ENCODE measurements at regions not wholly inside any gene's neighbourhood (a gene's known extent, or its start where the extent isn't known, plus 50 kb on each side); places are given as distances from the start of the nearest gene placed in this dataset.
A peak's percentile ranks its signal among the peaks of the same experiment; 100 is the strongest.

DNA sequence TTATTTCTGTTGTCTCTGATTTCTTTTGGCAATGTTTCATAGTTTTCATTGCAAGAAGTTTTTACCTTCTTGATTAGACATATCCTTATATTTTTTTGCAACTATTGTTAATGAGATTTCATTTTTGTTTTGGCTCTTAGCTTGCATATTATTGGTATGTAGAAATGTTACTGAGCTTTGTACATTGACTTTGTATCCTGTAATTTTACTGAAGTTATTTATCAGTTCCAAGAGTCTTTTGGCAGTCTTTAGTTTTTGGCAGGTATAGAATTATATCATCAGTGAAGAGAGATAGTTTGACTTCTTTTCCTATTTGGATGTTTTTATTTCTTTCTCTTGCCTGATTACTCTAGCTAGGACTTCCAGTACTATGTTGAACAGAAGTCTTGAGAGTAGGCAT, 375.7 kb downstream of the TDRD3 start:
- DNase-seq, result no peak

DNA sequence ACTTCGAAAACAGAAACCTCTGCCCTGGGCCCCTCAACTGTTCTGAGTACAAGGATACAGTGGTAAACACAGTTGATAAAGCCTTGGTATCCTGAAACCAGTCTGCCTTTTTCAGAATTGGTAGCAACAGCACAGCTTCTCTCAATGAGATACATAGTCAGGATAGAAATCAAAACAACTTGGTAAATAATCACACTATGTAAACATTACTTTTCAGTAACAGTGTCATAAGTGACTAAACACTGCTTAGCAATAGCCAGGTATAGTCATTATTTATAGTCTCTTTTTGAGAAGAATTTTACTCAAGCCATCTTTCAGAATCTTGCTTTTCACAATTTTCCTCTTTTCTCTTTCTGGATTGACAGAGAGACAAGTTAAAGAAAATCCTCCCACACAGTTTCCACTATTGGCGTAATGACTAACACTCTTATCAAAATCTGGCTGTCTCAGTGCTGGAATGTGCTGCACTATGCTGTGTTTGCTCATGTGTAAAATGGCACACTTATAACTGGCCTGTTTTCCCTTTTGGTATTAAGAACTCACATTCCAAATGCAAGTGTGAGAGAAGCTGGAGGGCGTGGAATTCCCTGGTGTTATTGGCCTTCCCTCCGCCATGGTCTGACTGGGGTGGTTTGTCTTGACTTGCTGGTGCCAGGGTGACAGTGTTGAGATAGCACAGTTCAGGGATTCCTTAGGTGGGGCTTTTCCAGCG, 368.8 kb downstream of the TDRD3 start:
- peak; percentile 33 for DNase-seq

DNA sequence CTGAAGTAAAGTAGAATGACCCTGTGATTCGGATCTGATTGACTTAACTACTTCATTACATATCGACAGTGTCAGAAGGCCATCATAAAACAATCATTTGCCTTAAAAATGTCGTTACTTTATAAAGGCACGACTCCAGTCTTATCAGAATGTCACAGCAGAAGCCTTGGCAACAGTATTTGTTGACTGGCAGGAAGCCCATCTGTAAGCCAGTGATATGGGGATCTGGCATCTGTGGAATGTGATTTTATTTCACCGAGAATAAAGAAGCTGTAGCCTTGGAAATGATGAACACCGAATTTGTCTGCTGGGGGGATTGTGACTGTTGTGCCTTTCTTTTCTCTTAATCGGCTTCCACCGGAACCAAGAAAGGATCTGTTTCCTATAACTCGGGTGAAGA, 362.5 kb downstream of the TDRD3 start:
- DNase-seq, result no peak

GRCh38 chr13:60758637-60759036, 361.6 kb downstream of the TDRD3 start:
- no peak for DNase-seq

DNA sequence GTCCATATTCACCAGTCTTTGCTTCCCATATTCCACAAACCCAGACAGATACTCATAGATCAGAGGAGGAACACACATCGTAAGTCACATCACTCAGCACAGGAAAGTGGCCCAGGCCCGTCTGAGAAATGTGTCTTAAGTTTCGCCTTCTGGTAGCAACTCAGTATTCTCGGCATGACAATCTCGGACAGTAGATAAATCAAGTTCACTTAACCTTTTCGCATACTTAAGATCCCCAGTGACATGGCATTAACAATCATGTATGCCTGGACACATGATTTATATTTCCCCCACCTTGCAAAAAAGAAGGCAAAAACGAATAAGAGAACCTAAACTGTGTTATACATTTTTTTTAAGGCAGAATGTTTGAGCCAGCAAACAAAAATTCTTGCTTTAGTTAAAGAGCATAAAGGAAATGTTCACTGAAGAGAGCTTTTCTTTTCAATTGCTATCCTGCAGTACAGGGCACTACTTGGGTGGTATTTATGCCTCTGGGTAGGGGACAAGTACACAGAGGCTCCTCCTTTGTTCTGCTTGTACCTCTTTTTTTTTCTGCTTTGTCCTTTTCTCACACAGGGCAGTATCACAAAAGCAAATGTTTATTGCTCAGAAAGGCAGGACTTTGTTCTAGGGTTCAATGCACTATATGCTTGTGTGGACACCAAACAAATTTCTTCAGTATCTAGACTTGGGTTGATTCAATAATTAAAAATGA, 360.6 kb downstream of the TDRD3 start:
- no peak for DNase-seq

GRCh38 chr13:60756306-60756705, 359.3 kb downstream of the TDRD3 start:
- DNase-seq, result no peak

DNA sequence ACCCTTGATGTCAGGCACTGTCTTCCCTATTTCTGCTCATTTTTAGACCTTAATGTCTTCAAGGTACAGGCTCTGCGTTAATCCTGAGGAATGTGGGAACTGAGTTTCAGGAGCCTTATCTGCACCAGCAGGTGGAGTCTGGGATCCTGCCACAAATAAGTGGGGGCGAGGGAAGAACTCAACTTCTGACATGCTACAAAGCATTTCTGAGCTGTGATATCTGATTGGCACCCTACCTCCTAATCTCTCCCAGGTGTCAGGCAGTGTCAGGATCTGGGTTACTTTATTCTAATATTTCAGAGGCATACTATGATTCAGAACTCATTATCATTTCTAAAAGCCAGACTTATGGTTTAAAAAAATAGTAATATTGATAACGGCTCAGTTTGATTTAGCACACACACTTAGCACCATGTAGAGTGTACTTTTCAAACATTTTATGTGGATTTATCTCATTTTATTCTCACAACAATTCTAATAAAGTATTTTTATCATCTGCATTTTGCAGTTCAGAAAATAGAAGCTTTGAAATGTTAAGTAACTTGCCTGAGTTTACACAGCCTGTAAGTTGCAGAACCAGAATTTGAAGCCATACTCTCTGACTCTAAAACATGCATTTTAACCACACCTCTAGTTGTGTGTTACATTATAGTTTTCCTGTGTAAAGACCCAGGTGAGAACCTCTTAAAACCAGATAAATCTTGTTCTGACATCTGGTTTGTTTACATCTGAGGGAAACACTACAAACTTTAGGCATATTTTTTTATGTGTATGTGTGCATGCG, 358.6 kb downstream of the TDRD3 start:
- no peak for DNase-seq

GRCh38 chr13:60754211-60755090, 357.4 kb downstream of the TDRD3 start:
- DNase-seq, result no peak

DNA sequence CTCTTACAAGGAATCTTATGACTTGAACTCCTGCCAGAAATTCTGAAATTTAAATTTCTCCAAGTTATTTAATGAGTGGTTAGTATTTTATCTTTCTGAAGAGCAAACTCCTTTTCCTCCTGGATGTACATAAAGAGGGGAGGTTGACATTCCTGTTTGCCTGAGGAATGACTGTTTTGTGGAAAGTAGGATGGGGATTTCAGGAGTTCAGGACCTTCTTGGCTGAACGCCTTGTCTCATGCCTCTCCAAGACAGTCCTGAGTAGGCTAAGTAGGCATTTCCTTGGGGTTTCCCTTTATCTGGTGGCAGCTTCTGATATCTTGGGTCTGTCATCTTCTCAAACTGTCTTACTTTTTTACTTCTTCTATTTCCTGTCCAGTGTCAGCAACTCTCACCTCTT, 356.6 kb downstream of the TDRD3 start:
- no peak for DNase-seq

DNA sequence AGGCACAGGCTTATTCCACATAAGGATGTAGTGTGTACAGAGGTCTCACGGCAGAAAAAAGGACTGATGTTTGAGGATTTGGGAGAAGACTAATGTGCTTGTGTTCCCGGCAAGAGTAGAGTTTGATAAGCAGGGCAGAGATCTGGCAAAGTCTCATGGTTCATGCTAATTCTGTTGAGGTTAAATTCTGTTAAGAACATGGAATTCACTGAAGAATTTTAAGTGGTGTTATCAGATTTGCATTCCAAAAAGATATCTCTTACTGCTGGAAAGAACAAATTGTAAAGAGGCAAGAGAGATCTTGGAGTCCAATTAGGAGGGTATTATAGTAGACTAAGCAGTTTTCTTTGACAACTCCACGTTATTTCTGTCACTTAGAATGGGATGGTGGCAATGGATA, 348.3 kb downstream of the TDRD3 start:
- no peak for DNase-seq

DNA sequence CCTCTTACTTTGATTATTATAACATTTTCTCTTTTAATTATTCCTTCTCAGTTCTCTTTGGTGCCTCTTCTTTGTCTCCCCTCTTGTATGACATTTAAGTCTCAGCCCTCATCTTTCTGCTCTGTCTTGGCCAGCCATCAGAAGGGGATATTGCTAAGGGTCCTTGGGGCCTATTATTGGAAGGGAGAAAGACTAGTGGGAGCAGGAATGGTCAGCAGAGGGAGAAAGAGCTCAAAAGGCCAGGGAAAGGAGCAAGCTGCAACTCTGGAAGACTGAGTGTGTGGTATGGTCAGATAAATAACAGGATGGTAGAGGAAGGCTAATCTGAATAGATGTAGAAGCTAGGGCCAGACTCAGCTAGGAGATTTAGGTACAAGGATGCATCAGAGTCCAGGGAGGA, 336.9 kb downstream of the TDRD3 start:
- no peak for DNase-seq

- DNase-seq, result no peak
Measured at GRCh38 chr13:60727140-60727539, 330.1 kb downstream of the TDRD3 start.

GRCh38 chr13:60721063-60721462, 324.0 kb downstream of the TDRD3 start:
- no peak for DNase-seq

DNA sequence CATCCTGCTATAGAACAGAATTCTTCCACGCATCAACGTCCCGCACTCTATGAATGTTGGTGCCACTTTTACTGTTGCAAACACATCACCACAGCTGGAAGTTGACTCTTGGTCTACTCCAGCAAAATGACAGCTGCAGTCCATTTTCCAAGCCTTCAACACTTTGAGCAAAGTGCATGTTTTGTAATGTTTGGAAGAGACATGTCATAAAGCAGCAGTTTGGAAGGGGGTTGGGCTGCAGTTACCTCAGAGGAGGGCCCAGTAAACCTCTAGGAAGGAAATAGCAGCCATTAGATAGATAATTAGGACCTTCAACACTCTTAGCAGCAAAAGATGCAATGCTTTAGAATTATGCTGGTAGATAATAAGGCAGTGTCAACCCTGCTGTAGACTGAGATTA, 323.6 kb downstream of the TDRD3 start:
- no peak for DNase-seq

DNA sequence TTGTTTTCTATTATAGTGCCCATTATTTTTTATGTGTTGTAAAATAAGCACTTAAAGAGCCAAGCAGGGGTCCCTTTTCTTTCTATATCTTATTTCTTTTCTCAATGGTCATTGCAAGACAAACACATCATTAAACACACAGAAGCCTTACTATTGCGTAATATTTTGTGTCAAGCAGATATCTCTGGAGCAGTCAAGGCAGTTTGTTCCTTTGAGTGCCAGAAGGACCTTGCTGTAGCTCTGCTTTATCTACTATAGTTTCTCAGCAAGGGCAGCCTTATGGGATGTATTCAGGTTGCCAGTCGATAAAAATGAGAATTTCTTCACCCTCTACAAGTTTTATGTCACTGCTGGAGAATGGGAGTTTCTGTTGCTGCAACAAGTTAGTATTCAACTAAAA, 319.3 kb downstream of the TDRD3 start:
- DNase-seq, result no peak

- DNase-seq, result no peak
Measured at GRCh38 chr13:60707878-60708277, 310.9 kb downstream of the TDRD3 start.

- DNase-seq, result no peak
Measured at GRCh38 chr13:60701895-60702294, 304.9 kb downstream of the TDRD3 start.

GRCh38 chr13:60700994-60701393, 304.0 kb downstream of the TDRD3 start:
- no peak for DNase-seq

GRCh38 chr13:60699636-60700035, 302.6 kb downstream of the TDRD3 start:
- no peak for DNase-seq

GRCh38 chr13:60696602-60697001, 299.6 kb downstream of the TDRD3 start:
- DNase-seq, result no peak

DNA sequence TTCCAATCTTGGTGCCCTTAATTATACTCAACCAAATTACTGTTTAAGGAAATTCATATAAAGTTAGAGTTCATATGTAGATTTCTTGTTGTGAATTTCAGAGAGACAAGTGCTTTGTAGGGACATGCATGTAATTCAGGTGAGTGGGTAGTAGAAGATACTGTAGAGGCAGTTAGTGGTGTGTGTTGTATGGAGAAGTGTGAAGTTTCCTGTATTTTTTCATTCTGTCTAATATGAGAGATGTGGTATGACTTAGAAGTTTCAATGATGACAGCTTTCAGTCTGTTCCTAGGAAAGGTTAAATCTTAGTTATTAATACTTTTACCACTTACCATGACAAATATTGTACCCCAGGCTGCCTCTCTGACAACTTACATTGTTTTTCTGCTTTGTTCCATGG, 294.2 kb downstream of the TDRD3 start:
- no peak for DNase-seq

DNA sequence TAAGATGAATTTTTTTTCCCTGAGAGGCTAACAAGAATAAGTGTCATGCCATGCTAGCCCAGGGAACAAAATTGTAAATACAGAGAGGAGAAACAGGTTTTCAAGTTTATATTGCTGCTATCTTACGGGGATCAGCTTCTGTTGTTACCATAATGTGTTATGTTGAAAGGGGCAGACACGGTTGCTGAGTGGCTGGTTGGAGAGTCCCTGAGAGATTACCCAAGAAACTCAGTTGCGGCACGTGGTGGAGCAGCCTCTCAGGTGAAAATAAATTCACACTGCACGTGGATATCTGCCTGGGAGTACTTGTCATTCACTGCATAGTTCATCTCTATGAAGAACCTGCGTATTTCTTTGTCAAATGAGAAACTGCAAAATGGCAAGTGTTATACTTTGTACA, 293.6 kb downstream of the TDRD3 start:
- DNase-seq, result no peak
